Adrenal gland (tissue), 5 donors: ENCODE measurements at regions not wholly inside any gene's neighbourhood (a gene's known extent, or its start where the extent isn't known, plus 50 kb on each side); places are given as distances from the start of the nearest gene placed in this dataset.

Experiments
- POLR2A ChIP-seq, 2 donors: fragments of 450-650 bp; IDR thresholded peaks; one replicate each; pipeline ENCODE4 v1.6.1; 2017; ENCODE audit warnings: antibody characterized with exemption in 2 of 2, mild to moderate bottlenecking in 2 of 2, moderate library complexity in 1 of 2
- TF ChIP-seq, protein P1 (sequence below), 6 experiments: fragments of 450-650 bp in 4 of 6; fragments of 200-600 bp in 2 of 6; sonication (generic) in 1 of 6; IDR thresholded peaks; 1 replicate in 5 of 6; 2 replicates in 1 of 6; pipeline versions ENCODE4 v1.5.1 to v1.8.0; 2016 to 2021; ENCODE audit warnings: antibody characterized with exemption in 6 of 6, mild to moderate bottlenecking in 2 of 6, moderate library complexity in 1 of 6
- donor health status: DM: no; HTN: no; CAD: no.

DNA sequence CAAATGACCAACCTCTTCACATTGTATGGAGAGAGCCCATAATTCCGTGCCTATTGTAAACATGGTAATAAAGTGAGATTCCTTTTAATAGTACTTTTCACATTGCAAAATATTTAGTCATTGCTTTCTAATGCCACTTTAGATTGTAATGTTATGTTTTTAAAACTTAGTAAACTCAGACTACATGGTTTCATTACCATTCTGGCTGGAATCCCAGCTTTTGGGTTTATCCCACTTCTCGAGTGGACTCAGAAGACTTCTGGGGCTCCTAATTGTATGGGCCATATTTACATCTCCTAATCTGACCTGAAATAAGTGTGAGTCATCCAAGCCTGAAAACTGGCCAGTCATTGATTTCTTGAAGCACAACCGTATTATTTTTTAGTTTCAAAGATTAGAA lies 217.6 kb downstream of the CAAP1 start:
- no peak for TF ChIP-seq POLR2A (IDR thresholded peaks at IDR 0.05)
- TF ChIP-seq, protein P1, sequence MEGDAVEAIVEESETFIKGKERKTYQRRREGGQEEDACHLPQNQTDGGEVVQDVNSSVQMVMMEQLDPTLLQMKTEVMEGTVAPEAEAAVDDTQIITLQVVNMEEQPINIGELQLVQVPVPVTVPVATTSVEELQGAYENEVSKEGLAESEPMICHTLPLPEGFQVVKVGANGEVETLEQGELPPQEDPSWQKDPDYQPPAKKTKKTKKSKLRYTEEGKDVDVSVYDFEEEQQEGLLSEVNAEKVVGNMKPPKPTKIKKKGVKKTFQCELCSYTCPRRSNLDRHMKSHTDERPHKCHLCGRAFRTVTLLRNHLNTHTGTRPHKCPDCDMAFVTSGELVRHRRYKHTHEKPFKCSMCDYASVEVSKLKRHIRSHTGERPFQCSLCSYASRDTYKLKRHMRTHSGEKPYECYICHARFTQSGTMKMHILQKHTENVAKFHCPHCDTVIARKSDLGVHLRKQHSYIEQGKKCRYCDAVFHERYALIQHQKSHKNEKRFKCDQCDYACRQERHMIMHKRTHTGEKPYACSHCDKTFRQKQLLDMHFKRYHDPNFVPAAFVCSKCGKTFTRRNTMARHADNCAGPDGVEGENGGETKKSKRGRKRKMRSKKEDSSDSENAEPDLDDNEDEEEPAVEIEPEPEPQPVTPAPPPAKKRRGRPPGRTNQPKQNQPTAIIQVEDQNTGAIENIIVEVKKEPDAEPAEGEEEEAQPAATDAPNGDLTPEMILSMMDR (IDR thresholded peaks at IDR 0.05), result no peak
